ENCODE measurements at regions not wholly inside any gene's neighbourhood (a gene's known extent, or its start where the extent isn't known, plus 50 kb on each side); places are given as distances from the start of the nearest gene placed in this dataset.

- DNase-seq (ENCODE audit: low read depth), result peak; percentile 60
Measured at GRCh38 chr3:115469649-115470048, 153.7 kb upstream of the GAP43 start.

GRCh38 chr3:115470254-115470653 lies 153.1 kb upstream of the GAP43 start:
- DNase-seq (ENCODE audit: low read depth), result no peak

GRCh38 chr3:115475178-115476041 lies 147.9 kb upstream of the GAP43 start:
- DNase-seq (ENCODE audit: low read depth), result no peak

GRCh38 chr3:115476472-115476871 lies 146.8 kb upstream of the GAP43 start:
- no peak for DNase-seq (ENCODE audit: low read depth)

- DNase-seq (ENCODE audit: low read depth), result no peak
Measured at GRCh38 chr3:115478359-115478758, 145.0 kb upstream of the GAP43 start.

- no peak for DNase-seq (ENCODE audit: low read depth)
Measured at GRCh38 chr3:115486880-115487279, 136.4 kb upstream of the GAP43 start.

- DNase-seq (ENCODE audit: low read depth), result no peak
Measured at GRCh38 chr3:115487968-115488367, 135.3 kb upstream of the GAP43 start.

GRCh38 chr3:115488409-115488808 lies 134.9 kb upstream of the GAP43 start:
- DNase-seq (ENCODE audit: low read depth), result no peak

- DNase-seq (ENCODE audit: low read depth), result no peak
Measured at GRCh38 chr3:115494826-115495225, 128.5 kb upstream of the GAP43 start.

GRCh38 chr3:115498421-115498820 lies 124.9 kb upstream of the GAP43 start:
- no peak for DNase-seq (ENCODE audit: low read depth)

GRCh38 chr3:115498898-115499297 lies 124.4 kb upstream of the GAP43 start:
- DNase-seq (ENCODE audit: low read depth), result no peak

- no peak for DNase-seq (ENCODE audit: low read depth)
Measured at GRCh38 chr3:115499666-115500065, 123.6 kb upstream of the GAP43 start.

- DNase-seq (ENCODE audit: low read depth), result no peak
Measured at GRCh38 chr3:115500795-115501194, 122.5 kb upstream of the GAP43 start.

GRCh38 chr3:115502128-115502527 lies 121.2 kb upstream of the GAP43 start:
- no peak for DNase-seq (ENCODE audit: low read depth)

- no peak for DNase-seq (ENCODE audit: low read depth)
Measured at GRCh38 chr3:115503394-115503793, 119.9 kb upstream of the GAP43 start.

- no peak for DNase-seq (ENCODE audit: low read depth)
Measured at GRCh38 chr3:115508562-115508961, 114.7 kb upstream of the GAP43 start.

GRCh38 chr3:115512565-115513415 lies 110.5 kb upstream of the GAP43 start:
- peak; percentile 51 for DNase-seq (ENCODE audit: low read depth)

- no peak for DNase-seq (ENCODE audit: low read depth)
Measured at GRCh38 chr3:115513416-115513800, 109.9 kb upstream of the GAP43 start.

- DNase-seq (ENCODE audit: low read depth), result peak; percentile 12
Measured at GRCh38 chr3:115517457-115518050, 105.8 kb upstream of the GAP43 start.

GRCh38 chr3:115518100-115518852 lies 105.0 kb upstream of the GAP43 start:
- peak; percentile 94 for DNase-seq (ENCODE audit: low read depth)

GRCh38 chr3:115520241-115520640 lies 103.1 kb upstream of the GAP43 start:
- DNase-seq (ENCODE audit: low read depth), result no peak

Data from M059J (cell line).